ENCODE measurements at regions not wholly inside any gene's neighbourhood (a gene's known extent, or its start where the extent isn't known, plus 50 kb on each side); places are given as distances from the start of the nearest gene placed in this dataset.

- no peak for TF ChIP-seq CTCF (IDR thresholded peaks at IDR 0.05)
These were observed 206.2 kb upstream of the SNX19 start for GRCh38 chr11:131122448-131122847.

- no peak for TF ChIP-seq CTCF (IDR thresholded peaks at IDR 0.05)
These were observed 213.2 kb upstream of the SNX19 start for GRCh38 chr11:131129474-131129873.

GRCh38 chr11:131135611-131136010 is 219.3 kb upstream of the SNX19 start:
- no peak for TF ChIP-seq CTCF (IDR thresholded peaks at IDR 0.05)

GRCh38 chr11:131136486-131136885 is 220.2 kb upstream of the SNX19 start:
- TF ChIP-seq CTCF (IDR thresholded peaks at IDR 0.05), result no peak

- no peak for TF ChIP-seq CTCF (IDR thresholded peaks at IDR 0.05)
These were observed 220.8 kb upstream of the SNX19 start for GRCh38 chr11:131137046-131137445.

GRCh38 chr11:131138731-131139130 is 222.5 kb upstream of the SNX19 start:
- TF ChIP-seq CTCF (IDR thresholded peaks at IDR 0.05), result no peak

DNA sequence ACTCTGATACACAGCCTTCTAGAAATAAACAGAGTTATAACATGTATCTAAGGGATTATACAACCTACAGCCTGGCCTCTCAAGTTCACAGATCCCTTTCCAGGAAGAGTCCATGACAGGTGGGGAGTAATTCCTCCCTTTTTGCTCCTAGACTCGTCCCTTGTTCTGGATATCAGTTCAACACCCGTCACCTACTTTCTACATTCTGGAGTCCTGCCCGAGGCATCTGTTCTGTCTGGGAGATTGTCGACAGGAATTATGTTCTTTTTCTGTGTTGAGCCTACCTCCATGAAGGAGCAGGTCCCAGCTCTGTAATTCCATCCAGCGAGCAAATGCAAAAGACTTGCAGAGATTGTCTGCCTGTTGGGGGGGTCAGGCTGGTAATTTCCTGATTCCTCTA is 224.6 kb upstream of the NTM start:
- no peak for TF ChIP-seq CTCF (IDR thresholded peaks at IDR 0.05)

DNA sequence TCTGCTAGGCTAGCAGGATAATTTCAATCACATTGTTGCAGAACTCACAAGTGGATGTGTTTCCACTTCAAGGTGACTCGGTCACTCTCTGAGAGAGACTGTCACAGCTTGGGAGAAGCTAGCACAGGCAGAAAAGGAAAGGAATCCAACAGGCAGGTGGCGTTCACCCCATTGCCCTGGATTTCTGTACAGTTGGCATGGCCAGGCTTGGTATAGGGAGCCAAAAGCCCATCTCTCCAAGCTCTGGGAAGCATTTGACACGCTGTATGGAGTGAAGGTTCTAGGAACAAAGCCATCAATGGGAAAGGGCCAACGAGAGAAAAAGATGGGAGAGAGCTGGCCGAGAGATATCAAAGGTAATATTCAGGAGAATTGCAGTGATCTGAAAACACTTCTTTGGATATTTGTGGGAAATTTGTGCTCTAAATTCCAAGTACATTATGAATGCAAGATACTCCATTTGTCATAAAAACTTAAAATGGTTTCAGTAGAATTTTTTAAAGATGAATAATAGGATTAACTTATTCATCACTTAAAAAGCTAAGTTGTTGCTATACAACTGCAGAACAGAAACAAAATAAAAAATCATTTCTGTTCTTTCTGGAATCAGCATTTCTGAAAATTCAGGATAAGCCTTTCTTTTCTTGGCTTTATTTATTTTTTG is 223.5 kb upstream of the NTM start:
- TF ChIP-seq CTCF (IDR thresholded peaks at IDR 0.05), result no peak
